C4-2B (cell line): ENCODE measurements at regions not wholly inside any gene's neighbourhood (a gene's known extent, or its start where the extent isn't known, plus 50 kb on each side); places are given as distances from the start of the nearest gene placed in this dataset.

Experiments used
- ZFX ChIP-seq: fragments of 450-650 bp; IDR thresholded peaks from 2 replicates; pipeline ENCODE4 v1.6.1; 2017
- TF ChIP-seq, protein P1 (sequence below): fragments of 450-650 bp; conservative IDR thresholded peaks from 2 replicates; pipeline ENCODE4 v1.5.1; 2017; ENCODE audit warnings: mild to moderate bottlenecking

DNA sequence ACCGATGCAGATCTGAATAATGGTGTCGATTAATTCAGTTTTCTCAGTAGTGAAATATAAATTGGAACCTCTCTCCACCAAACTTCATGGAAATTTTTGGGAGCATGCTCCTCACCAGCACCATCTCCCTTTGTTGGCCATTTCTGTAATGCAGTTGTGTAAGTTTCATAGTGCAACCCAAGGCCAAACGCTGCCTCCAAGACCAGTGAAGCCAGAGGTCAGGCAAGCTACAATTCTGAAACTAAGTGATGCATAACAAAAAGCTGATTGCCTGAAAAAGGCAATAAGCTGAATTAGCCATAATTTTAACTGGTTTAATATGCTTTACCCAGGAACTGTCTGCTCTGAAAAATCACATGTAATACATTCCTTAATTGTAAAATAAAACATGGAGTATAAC, 138.3 kb upstream of the TACR1 start:
- TF ChIP-seq, protein P1, sequence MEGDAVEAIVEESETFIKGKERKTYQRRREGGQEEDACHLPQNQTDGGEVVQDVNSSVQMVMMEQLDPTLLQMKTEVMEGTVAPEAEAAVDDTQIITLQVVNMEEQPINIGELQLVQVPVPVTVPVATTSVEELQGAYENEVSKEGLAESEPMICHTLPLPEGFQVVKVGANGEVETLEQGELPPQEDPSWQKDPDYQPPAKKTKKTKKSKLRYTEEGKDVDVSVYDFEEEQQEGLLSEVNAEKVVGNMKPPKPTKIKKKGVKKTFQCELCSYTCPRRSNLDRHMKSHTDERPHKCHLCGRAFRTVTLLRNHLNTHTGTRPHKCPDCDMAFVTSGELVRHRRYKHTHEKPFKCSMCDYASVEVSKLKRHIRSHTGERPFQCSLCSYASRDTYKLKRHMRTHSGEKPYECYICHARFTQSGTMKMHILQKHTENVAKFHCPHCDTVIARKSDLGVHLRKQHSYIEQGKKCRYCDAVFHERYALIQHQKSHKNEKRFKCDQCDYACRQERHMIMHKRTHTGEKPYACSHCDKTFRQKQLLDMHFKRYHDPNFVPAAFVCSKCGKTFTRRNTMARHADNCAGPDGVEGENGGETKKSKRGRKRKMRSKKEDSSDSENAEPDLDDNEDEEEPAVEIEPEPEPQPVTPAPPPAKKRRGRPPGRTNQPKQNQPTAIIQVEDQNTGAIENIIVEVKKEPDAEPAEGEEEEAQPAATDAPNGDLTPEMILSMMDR, result no peak
- no peak for TF ChIP-seq ZFX
